ENCODE measurements at regions not wholly inside any gene's neighbourhood (a gene's known extent, or its start where the extent isn't known, plus 50 kb on each side); places are given as distances from the start of the nearest gene placed in this dataset.

DNA sequence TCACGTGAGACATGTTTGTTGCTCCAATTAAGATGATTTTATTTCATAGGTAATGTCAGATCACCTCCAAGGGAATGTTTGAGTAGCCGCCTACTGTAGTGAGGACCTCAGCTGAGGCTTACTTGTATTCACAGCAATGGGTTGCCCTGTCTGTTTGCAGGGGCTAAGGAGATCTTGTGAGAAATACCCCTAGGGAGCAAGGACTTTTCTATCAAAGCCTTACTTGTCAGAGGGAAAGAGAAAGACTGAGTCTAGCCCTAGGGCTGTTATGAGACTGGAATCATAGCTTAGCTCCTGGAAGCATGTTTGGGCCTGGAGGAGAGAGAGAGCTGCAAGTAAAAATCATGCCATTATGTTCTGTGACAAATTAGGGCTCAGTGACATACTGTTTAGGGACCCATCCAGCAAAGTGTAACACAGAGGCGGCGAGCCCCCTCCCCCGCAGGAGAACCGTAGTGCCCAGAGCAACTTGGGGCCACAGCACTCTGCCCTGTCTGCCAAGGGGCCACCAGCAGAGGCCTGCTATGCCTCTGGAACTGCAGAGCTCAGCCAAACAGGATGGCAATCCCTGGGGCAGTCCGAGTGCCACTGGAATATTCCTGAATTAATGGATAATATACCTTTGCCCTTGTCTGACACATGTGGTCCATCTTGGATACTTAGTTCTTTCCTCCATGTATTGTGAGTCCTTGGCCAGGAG, 178.8 kb downstream of the DACT1 start:
- TF ChIP-seq, protein P1, sequence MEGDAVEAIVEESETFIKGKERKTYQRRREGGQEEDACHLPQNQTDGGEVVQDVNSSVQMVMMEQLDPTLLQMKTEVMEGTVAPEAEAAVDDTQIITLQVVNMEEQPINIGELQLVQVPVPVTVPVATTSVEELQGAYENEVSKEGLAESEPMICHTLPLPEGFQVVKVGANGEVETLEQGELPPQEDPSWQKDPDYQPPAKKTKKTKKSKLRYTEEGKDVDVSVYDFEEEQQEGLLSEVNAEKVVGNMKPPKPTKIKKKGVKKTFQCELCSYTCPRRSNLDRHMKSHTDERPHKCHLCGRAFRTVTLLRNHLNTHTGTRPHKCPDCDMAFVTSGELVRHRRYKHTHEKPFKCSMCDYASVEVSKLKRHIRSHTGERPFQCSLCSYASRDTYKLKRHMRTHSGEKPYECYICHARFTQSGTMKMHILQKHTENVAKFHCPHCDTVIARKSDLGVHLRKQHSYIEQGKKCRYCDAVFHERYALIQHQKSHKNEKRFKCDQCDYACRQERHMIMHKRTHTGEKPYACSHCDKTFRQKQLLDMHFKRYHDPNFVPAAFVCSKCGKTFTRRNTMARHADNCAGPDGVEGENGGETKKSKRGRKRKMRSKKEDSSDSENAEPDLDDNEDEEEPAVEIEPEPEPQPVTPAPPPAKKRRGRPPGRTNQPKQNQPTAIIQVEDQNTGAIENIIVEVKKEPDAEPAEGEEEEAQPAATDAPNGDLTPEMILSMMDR (IDR thresholded peaks at IDR 0.05), result no peak
- TF ChIP-seq SMAD4 (CRISPR knock-in tag; IDR thresholded peaks at IDR 0.05) (no peak), TP53 (CRISPR knock-in tag; IDR thresholded peaks at IDR 0.05) (no peak), NFATC4 (CRISPR knock-in tag; IDR thresholded peaks at IDR 0.05) (no peak)
- TF ChIP-seq, protein P2, sequence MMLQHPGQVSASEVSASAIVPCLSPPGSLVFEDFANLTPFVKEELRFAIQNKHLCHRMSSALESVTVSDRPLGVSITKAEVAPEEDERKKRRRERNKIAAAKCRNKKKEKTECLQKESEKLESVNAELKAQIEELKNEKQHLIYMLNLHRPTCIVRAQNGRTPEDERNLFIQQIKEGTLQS (CRISPR knock-in tag; conservative IDR thresholded peaks at IDR 0.05), result no peak
- TF ChIP-seq, protein P3, sequence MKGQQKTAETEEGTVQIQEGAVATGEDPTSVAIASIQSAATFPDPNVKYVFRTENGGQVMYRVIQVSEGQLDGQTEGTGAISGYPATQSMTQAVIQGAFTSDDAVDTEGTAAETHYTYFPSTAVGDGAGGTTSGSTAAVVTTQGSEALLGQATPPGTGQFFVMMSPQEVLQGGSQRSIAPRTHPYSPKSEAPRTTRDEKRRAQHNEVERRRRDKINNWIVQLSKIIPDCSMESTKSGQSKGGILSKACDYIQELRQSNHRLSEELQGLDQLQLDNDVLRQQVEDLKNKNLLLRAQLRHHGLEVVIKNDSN (CRISPR knock-in tag; IDR thresholded peaks at IDR 0.05), result no peak
